A549 (cell line): ENCODE measurements at regions not wholly inside any gene's neighbourhood (a gene's known extent, or its start where the extent isn't known, plus 50 kb on each side); places are given as distances from the start of the nearest gene placed in this dataset.

ENCODE experiments used
- ATAC-seq, 2 experiments: fragments of 200-7000 bp in 1 of 2; fragments of >200 bp in 1 of 2; cut with Nextera tagmentation in 1 of 2; cut with Tn5 transposase in 1 of 2; 3 replicates each; pipeline versions ENCODE4 v1.8.0 to v1.9.1; 2018 to 2020; ENCODE audit warnings: mild to moderate bottlenecking in 1 of 2, moderate library complexity in 1 of 2
- CTCF ChIA-PET: fragments of 300-600 bp; sonication (Branson Sonifier 250); formaldehyde crosslinking; extraction: SDS; loops from one replicate; lab custom pipeline; 2021; ENCODE audit warnings: antibody characterized with exemption, inconsistent platforms; lab: Yijun Ruan, JAX
- POLR2A ChIA-PET: fragments of 350-600 bp; formaldehyde crosslinking; extraction: SDS; loops from one replicate; lab custom pipeline; 2021; ENCODE audit warnings: antibody characterized with exemption, inconsistent platforms; lab: Yijun Ruan, JAX
- DNase-seq, 2 experiments: peaks; one replicate each; pipeline versions ENCODE4 v3.0.0 to v3.0.0-alpha.2; 2011 to 2016; ENCODE audit warnings: low read depth in 1 of 2, low spot score in 1 of 2
- FAIRE-seq: peaks from 2 replicates; lab custom pipeline; 2011; peaks lifted over from hg19 to GRCh38; lab: Jason Lieb, UNC
- H3K27ac ChIP-seq, 2 experiments: fragments of >200 bp; sonication (Bioruptor Twin); formaldehyde crosslinking; 3 replicates each; pipeline ENCODE4 v1.5.1; 2016 to 2017
- H3K4me1 ChIP-seq: fragments of >200 bp; sonication (Bioruptor Twin); formaldehyde crosslinking; 3 replicates; pipeline ENCODE4 v1.6.1; 2016
- H3K4me2 ChIP-seq: fragments of >200 bp; sonication (Bioruptor Twin); formaldehyde crosslinking; 3 replicates; pipeline ENCODE4 v1.6.1; 2016
- H3K4me3 ChIP-seq: fragments of >200 bp; sonication (Bioruptor Twin); formaldehyde crosslinking; 3 replicates; pipeline ENCODE4 v1.5.1; 2016
- H3K9me3 ChIP-seq: fragments of >200 bp; sonication (Bioruptor Twin); formaldehyde crosslinking; 3 replicates; pipeline ENCODE4 v1.6.1; 2016
- ATOH8 ChIP-seq: fragments of 250-450 bp; sonication (Bioruptor Pico); IDR thresholded peaks from 2 replicates; pipeline ENCODE4 v1.5.0; 2020; ENCODE audit warnings: low read depth, mild to moderate bottlenecking, moderate library complexity
- CBX2 ChIP-seq: fragments of 200-600 bp; sonication (generic); IDR thresholded peaks from 2 replicates; pipeline ENCODE4 v1.6.1; 2016; ENCODE audit warnings: low read depth, mild to moderate bottlenecking, borderline replicate concordance
- CBX8 ChIP-seq: fragments of 200-600 bp; sonication (generic); IDR thresholded peaks from 2 replicates; pipeline ENCODE4 v1.6.1; 2016
- CEBPB ChIP-seq, 2 experiments: fragments of >200 bp in 1 of 2; sonication (Bioruptor Twin) in 1 of 2; formaldehyde crosslinking in 1 of 2; IDR thresholded peaks; 2 replicates each; pipeline ENCODE4 v1.6.1; 2012 to 2016
- CHD2 ChIP-seq: fragments of 150-350 bp; IDR thresholded peaks from 2 replicates; pipeline ENCODE4 v1.6.1; 2014; ENCODE audit warnings: low read length; ENCODE audit not compliant: partially characterized antibody
- EHF ChIP-seq: fragments of 250-450 bp; sonication (Bioruptor Pico); IDR thresholded peaks from 2 replicates; pipeline ENCODE4 v1.5.0; 2020; ENCODE audit warnings: mild to moderate bottlenecking
- ESRRA ChIP-seq: fragments of 150-350 bp; IDR thresholded peaks from 2 replicates; pipeline ENCODE4 v1.6.1; 2014; ENCODE audit warnings: mild to moderate bottlenecking, low read length, borderline replicate concordance
- GATA3 ChIP-seq: IDR thresholded peaks from 2 replicates; pipeline ENCODE4 v1.6.1; 2012; ENCODE audit warnings: borderline replicate concordance
- HDAC2 ChIP-seq: fragments of 200-600 bp; sonication (generic); IDR thresholded peaks from 2 replicates; pipeline ENCODE4 v1.6.1; 2016
- HEYL ChIP-seq: fragments of 250-450 bp; sonication (Bioruptor Pico); IDR thresholded peaks from 2 replicates; pipeline ENCODE4 v1.8.0; 2021; ENCODE audit warnings: mild to moderate bottlenecking, moderate library complexity
- HMGXB4 ChIP-seq: fragments of 250-450 bp; sonication (Bioruptor Pico); IDR thresholded peaks from 2 replicates; pipeline ENCODE4 v1.5.0; 2021; ENCODE audit warnings: mild to moderate bottlenecking, moderate library complexity, borderline replicate concordance
- HOXA7 ChIP-seq: fragments of 250-450 bp; sonication (Bioruptor Pico); IDR thresholded peaks from 2 replicates; pipeline ENCODE4 v1.5.0; 2020; ENCODE audit warnings: mild to moderate bottlenecking, moderate library complexity
- JUN ChIP-seq, 2 experiments: fragments of >200 bp; sonication (Bioruptor Twin); formaldehyde crosslinking; IDR thresholded peaks; 2 replicates in 1 of 2; 3 replicates in 1 of 2; pipeline ENCODE4 v1.6.1; 2016 to 2017
- JUNB ChIP-seq: fragments of >200 bp; sonication (Bioruptor Twin); formaldehyde crosslinking; IDR thresholded peaks from 2 replicates; pipeline ENCODE4 v1.6.1; 2016
- MAFK ChIP-seq: fragments of 450-650 bp; IDR thresholded peaks from 2 replicates; pipeline ENCODE4 v1.6.1; 2014; ENCODE audit not compliant: partially characterized antibody
- MAZ ChIP-seq: fragments of 150-350 bp; IDR thresholded peaks from 2 replicates; pipeline ENCODE4 v1.6.1; 2014; ENCODE audit warnings: antibody characterized with exemption, low read depth, low read length, borderline replicate concordance
- RAD21 ChIP-seq, 2 experiments: fragments of >200 bp in 1 of 2; sonication (Bioruptor Twin) in 1 of 2; formaldehyde crosslinking in 1 of 2; IDR thresholded peaks in 1 of 2; conservative IDR thresholded peaks in 1 of 2; 2 replicates in 1 of 2; 3 replicates in 1 of 2; pipeline ENCODE4 v1.6.1; 2012 to 2018; ENCODE audit warnings: inconsistent platforms in 1 of 2
- RARB ChIP-seq: fragments of 250-450 bp; sonication (Bioruptor Pico); IDR thresholded peaks from 2 replicates; pipeline ENCODE4 v1.8.0; 2021; ENCODE audit warnings: mild to moderate bottlenecking, moderate library complexity
- REST ChIP-seq: fragments of 200-600 bp; sonication (generic); IDR thresholded peaks from 2 replicates; pipeline ENCODE4 v1.6.1; 2016; ENCODE audit warnings: antibody characterized with exemption, mild to moderate bottlenecking, moderate library complexity
- TFCP2L1 ChIP-seq: fragments of 250-450 bp; sonication (Bioruptor Pico); IDR thresholded peaks from 2 replicates; pipeline ENCODE4 v1.5.0; 2021; ENCODE audit warnings: mild to moderate bottlenecking
- TP53 ChIP-seq: fragments of 250-450 bp; sonication (Bioruptor Pico); IDR thresholded peaks from 2 replicates; pipeline ENCODE4 v1.5.0; 2021; ENCODE audit warnings: mild to moderate bottlenecking, moderate library complexity
- USF2 ChIP-seq: fragments of 450-650 bp; IDR thresholded peaks from 2 replicates; pipeline ENCODE4 v1.6.1; 2014; ENCODE audit warnings: antibody characterized with exemption
- ZC3H11A ChIP-seq: fragments of 450-650 bp; IDR thresholded peaks from 2 replicates; pipeline ENCODE4 v1.6.1; 2014; ENCODE audit warnings: antibody characterized with exemption, mild to moderate bottlenecking
- ZFP36 ChIP-seq: fragments of 450-650 bp; IDR thresholded peaks from 2 replicates; pipeline ENCODE4 v1.6.1; 2014; ENCODE audit warnings: borderline replicate concordance; ENCODE audit not compliant: partially characterized antibody
- WGBS: methylation state at CpG from one replicate; pipeline ENCODE4 v1.1.6; 2017; ENCODE audit errors: missing lambda C conversion rate; 5-methylcytosine and 5-hydroxymethylcytosine counted together

- TF ChIP-seq CEBPB (IDR thresholded peaks at IDR 0.05) = no peak
- TF ChIP-seq HDAC2 = no peak
- CTCF ChIA-PET = no interaction called here
- no peak for DNase-seq
- WGBS = 30% methylated on average over 3 of the region's 3 CpGs
- 0 out of 3 replicates have a peak, but pooled peaks cover 3% of the 10 kb centered on the region for H3K4me1 ChIP-seq
- no peak for ATAC-seq
- H3K4me2 ChIP-seq = no peak overlapping the region
- FAIRE-seq = no peak
- no peaks in the 10 kb centered on the region for H3K9me3 ChIP-seq
- no peak overlapping the region for H3K27ac ChIP-seq
- H3K4me3 ChIP-seq = no peak overlapping the region
- POLR2A ChIA-PET = no interaction called here
Observed at GRCh38 chr2:152825834-152826233, 107.4 kb downstream of the ARL6IP6 start.

GRCh38 chr2:152823905-152824304 is 105.5 kb downstream of the ARL6IP6 start:
- Histone ChIP-seq H3K27ac (no peak overlapping the region), H3K4me1 (0 out of 3 replicates have a peak, but pooled peaks cover 3% of the 10 kb centered on the region), H3K9me3 (no peaks in the 10 kb centered on the region), H3K4me3 (no peak overlapping the region), H3K4me2 (no peak overlapping the region)
- POLR2A ChIA-PET = no interaction called here
- no peak for FAIRE-seq
- TF ChIP-seq MAZ (no peak), CHD2 (no peak), CBX8 (no peak), ZC3H11A (no peak), ESRRA (no peak), JUNB (no peak), HMGXB4 (no peak), GATA3 (no peak), ZFP36 (no peak), MAFK (no peak), REST (no peak), HDAC2 (no peak), RAD21 (conservative IDR thresholded peaks at IDR 0.05 in 1 of 2, IDR thresholded peaks at IDR 0.05 in 1 of 2) (no peak), HOXA7 (CRISPR knock-in tag) (no peak), USF2 (no peak), EHF (CRISPR knock-in tag) (no peak), JUN (IDR thresholded peaks at IDR 0.05) (no peak)
- ATAC-seq = no peak
- CTCF ChIA-PET = interaction anchor here (0.6 kb wide), 1 partner anchor 11 kb away, joined by 3 read pairs; no protein-coding TSS in a partner anchor
- WGBS = 53% methylated on average over 3 of the region's 3 CpGs
- no peak for DNase-seq

- WGBS = 47% methylated on average over 5 of the region's 5 CpGs
- TF ChIP-seq HEYL = no peak
- no peak for TF ChIP-seq HDAC2
- TF ChIP-seq EHF (CRISPR knock-in tag) = no peak
- no peak for TF ChIP-seq TP53
- TF ChIP-seq ZFP36 = no peak
- TF ChIP-seq TFCP2L1 = no peak
- TF ChIP-seq ZC3H11A = no peak
- no peak for TF ChIP-seq RARB (CRISPR knock-in tag)
- no peak for TF ChIP-seq ATOH8
- TF ChIP-seq CBX2 = no peak
- TF ChIP-seq, all 56 proteins: peak for 0
- no peak overlapping the region for H3K27ac ChIP-seq
- no peak for FAIRE-seq
- H3K4me1 ChIP-seq = 0 out of 3 replicates have a peak, but pooled peaks cover 3% of the 10 kb centered on the region
- POLR2A ChIA-PET = no interaction called here
- no peak for DNase-seq
- no peaks in the 10 kb centered on the region for H3K9me3 ChIP-seq
- no peak for ATAC-seq
- H3K4me2 ChIP-seq = no peak overlapping the region
- no peak overlapping the region for H3K4me3 ChIP-seq
- CTCF ChIA-PET = no interaction called here
Observed at GRCh38 chr2:152822676-152823075, 104.3 kb downstream of the ARL6IP6 start.
